ENCODE measurements at regions not wholly inside any gene's neighbourhood (a gene's known extent, or its start where the extent isn't known, plus 50 kb on each side); places are given as distances from the start of the nearest gene placed in this dataset.

GRCh38 chr9:107627781-107628180, 138.2 kb upstream of the KLF4 start:
- no peaks in the 10 kb centered on the region for H3K36me3 ChIP-seq (ENCODE audit: control insufficient read depth in 2 of 2, extremely low read depth in 1 of 2, insufficient read depth in 2 of 2, low read length in 2 of 2)
- FAIRE-seq (no peak), DNase-seq (ENCODE audit: low read depth, low spot score) (no peak)
- no peaks in the 10 kb centered on the region for H3K9me1 ChIP-seq (ENCODE audit: control insufficient read depth, extremely low read depth, insufficient read depth, low read length)
- H3K4me1 ChIP-seq (ENCODE audit: control insufficient read depth, extremely low read depth, insufficient read depth, low read length), result no peaks in the 10 kb centered on the region
- no peak overlapping the region for H3K27ac ChIP-seq (ENCODE audit: control insufficient read depth, insufficient read depth, low read length)
- H2AFZ ChIP-seq (ENCODE audit: control insufficient read depth, low read length), result no peak overlapping the region
- no peak overlapping the region for H3K9ac ChIP-seq (ENCODE audit: control insufficient read depth, extremely low read depth, insufficient read depth, low read length)
- no peak overlapping the region for H3K4me2 ChIP-seq (ENCODE audit: control insufficient read depth, extremely low read depth, insufficient read depth, low read depth, low read length)
- dilution Hi-C loops (cut with MboI; ENCODE audit: extremely low pct_ligation_motif_present, low sequenced_read_pairs), result no loop called here
- H4K20me1 ChIP-seq (ENCODE audit: control insufficient read depth, extremely low read depth, insufficient read depth, low read length), result no peaks in the 10 kb centered on the region
- H3K79me2 ChIP-seq (ENCODE audit: control insufficient read depth, insufficient read depth, low read length), result no peaks in the 10 kb centered on the region
- H3K4me3 ChIP-seq (ENCODE audit: control insufficient read depth in 2 of 3, extremely low read depth in 1 of 3, insufficient read depth in 2 of 3, low read depth in 1 of 3, low read length in 3 of 3), result no peak overlapping the region
- TF ChIP-seq, protein P1, sequence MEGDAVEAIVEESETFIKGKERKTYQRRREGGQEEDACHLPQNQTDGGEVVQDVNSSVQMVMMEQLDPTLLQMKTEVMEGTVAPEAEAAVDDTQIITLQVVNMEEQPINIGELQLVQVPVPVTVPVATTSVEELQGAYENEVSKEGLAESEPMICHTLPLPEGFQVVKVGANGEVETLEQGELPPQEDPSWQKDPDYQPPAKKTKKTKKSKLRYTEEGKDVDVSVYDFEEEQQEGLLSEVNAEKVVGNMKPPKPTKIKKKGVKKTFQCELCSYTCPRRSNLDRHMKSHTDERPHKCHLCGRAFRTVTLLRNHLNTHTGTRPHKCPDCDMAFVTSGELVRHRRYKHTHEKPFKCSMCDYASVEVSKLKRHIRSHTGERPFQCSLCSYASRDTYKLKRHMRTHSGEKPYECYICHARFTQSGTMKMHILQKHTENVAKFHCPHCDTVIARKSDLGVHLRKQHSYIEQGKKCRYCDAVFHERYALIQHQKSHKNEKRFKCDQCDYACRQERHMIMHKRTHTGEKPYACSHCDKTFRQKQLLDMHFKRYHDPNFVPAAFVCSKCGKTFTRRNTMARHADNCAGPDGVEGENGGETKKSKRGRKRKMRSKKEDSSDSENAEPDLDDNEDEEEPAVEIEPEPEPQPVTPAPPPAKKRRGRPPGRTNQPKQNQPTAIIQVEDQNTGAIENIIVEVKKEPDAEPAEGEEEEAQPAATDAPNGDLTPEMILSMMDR (optimal IDR thresholded peaks at IDR 0.05 in 1 of 3, IDR thresholded peaks at IDR 0.05 in 1 of 3, conservative IDR thresholded peaks at IDR 0.05 in 1 of 3; ENCODE audit: extremely low read depth in 1 of 3, insufficient read depth in 2 of 3, low read length in 3 of 3), result no peak
- TF ChIP-seq EZH2 (IDR thresholded peaks at IDR 0.05; ENCODE audit: low read length), result no peak
- H3K27me3 ChIP-seq (ENCODE audit: control insufficient read depth, extremely low read depth, insufficient read depth, low read length), result no peaks in the 10 kb centered on the region
- no peaks in the 10 kb centered on the region for H3K9me3 ChIP-seq (ENCODE audit: control insufficient read depth, low read depth, low read length)

GRCh38 chr9:107626118-107626517, 136.5 kb upstream of the KLF4 start:
- Histone ChIP-seq H3K9ac (ENCODE audit: control insufficient read depth, extremely low read depth, insufficient read depth, low read length) (no peak overlapping the region), H3K9me1 (ENCODE audit: control insufficient read depth, extremely low read depth, insufficient read depth, low read length) (no peaks in the 10 kb centered on the region), H3K4me3 (ENCODE audit: control insufficient read depth in 2 of 3, extremely low read depth in 1 of 3, insufficient read depth in 2 of 3, low read depth in 1 of 3, low read length in 3 of 3) (no peak overlapping the region), H4K20me1 (ENCODE audit: control insufficient read depth, extremely low read depth, insufficient read depth, low read length) (no peaks in the 10 kb centered on the region), H2AFZ (ENCODE audit: control insufficient read depth, low read length) (no peak overlapping the region), H3K36me3 (ENCODE audit: control insufficient read depth in 2 of 2, extremely low read depth in 1 of 2, insufficient read depth in 2 of 2, low read length in 2 of 2) (no peaks in the 10 kb centered on the region), H3K4me2 (ENCODE audit: control insufficient read depth, extremely low read depth, insufficient read depth, low read depth, low read length) (no peak overlapping the region), H3K4me1 (ENCODE audit: control insufficient read depth, extremely low read depth, insufficient read depth, low read length) (no peaks in the 10 kb centered on the region), H3K9me3 (ENCODE audit: control insufficient read depth, low read depth, low read length) (no peaks in the 10 kb centered on the region), H3K27me3 (ENCODE audit: control insufficient read depth, extremely low read depth, insufficient read depth, low read length) (no peaks in the 10 kb centered on the region), H3K27ac (ENCODE audit: control insufficient read depth, insufficient read depth, low read length) (no peak overlapping the region), H3K79me2 (ENCODE audit: control insufficient read depth, insufficient read depth, low read length) (no peaks in the 10 kb centered on the region)
- no peak for FAIRE-seq
- DNase-seq (ENCODE audit: low read depth, low spot score), result no peak
- TF ChIP-seq EZH2 (IDR thresholded peaks at IDR 0.05; ENCODE audit: low read length), result no peak
- TF ChIP-seq, protein P1 (optimal IDR thresholded peaks at IDR 0.05 in 1 of 3, IDR thresholded peaks at IDR 0.05 in 1 of 3, conservative IDR thresholded peaks at IDR 0.05 in 1 of 3; ENCODE audit: extremely low read depth in 1 of 3, insufficient read depth in 2 of 3, low read length in 3 of 3), result no peak
- dilution Hi-C loops (cut with MboI; ENCODE audit: extremely low pct_ligation_motif_present, low sequenced_read_pairs), result no loop called here

All from keratinocyte (primary cell).